GM06990 (cell line): ENCODE measurements at regions not wholly inside any gene's neighbourhood (a gene's known extent, or its start where the extent isn't known, plus 50 kb on each side); places are given as distances from the start of the nearest gene placed in this dataset.

Experiments used
- DNase-seq: peaks from one replicate; pipeline ENCODE4 v3.0.0-alpha.2; 2011; ENCODE audit not compliant: insufficient read length; ENCODE audit errors: extremely low read depth
- H3K27me3 ChIP-seq: replicated peaks from 2 replicates; pipeline ENCODE4 v1.6.0; 2011; ENCODE audit warnings: low read length; ENCODE audit not compliant: control insufficient read depth, insufficient read depth
- H3K36me3 ChIP-seq: 2 replicates; pipeline ENCODE4 v1.5.1; 2011; ENCODE audit warnings: low read length; ENCODE audit not compliant: control insufficient read depth, insufficient read depth
- H3K4me3 ChIP-seq: replicated peaks from 2 replicates; pipeline ENCODE4 v1.5.1; 2011; ENCODE audit warnings: low read depth, mild to moderate bottlenecking, control low read depth, low read length
- TF ChIP-seq, protein P1 (sequence below): IDR thresholded peaks from 2 replicates; pipeline ENCODE4 v1.5.1; 2011; ENCODE audit warnings: low read length, control low read depth, mild to moderate bottlenecking, inconsistent platforms; ENCODE audit not compliant: insufficient read depth, poor library complexity, severe bottlenecking

DNA sequence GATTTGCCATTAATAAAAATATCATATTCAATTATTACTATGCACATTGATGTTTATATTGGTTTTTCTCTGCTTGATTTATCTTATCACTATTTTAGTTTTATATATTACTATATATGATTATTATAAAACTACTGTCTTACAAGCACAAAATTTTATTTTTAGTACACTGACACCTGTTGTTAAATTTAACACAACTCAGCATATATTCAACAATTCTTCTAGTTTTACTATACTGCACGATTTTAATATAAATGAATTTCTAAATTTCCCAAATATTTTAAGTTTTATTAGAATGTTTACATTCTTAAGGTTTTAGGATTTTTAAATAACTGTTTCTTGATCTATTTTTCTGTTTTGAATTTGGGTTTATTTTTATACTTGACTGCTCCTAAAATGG is 889.8 kb upstream of the GJE1 start:
- Histone ChIP-seq H3K36me3 (no peaks in the 10 kb centered on the region), H3K27me3 (no peaks in the 10 kb centered on the region), H3K4me3 (no peak overlapping the region)
- TF ChIP-seq, protein P1, sequence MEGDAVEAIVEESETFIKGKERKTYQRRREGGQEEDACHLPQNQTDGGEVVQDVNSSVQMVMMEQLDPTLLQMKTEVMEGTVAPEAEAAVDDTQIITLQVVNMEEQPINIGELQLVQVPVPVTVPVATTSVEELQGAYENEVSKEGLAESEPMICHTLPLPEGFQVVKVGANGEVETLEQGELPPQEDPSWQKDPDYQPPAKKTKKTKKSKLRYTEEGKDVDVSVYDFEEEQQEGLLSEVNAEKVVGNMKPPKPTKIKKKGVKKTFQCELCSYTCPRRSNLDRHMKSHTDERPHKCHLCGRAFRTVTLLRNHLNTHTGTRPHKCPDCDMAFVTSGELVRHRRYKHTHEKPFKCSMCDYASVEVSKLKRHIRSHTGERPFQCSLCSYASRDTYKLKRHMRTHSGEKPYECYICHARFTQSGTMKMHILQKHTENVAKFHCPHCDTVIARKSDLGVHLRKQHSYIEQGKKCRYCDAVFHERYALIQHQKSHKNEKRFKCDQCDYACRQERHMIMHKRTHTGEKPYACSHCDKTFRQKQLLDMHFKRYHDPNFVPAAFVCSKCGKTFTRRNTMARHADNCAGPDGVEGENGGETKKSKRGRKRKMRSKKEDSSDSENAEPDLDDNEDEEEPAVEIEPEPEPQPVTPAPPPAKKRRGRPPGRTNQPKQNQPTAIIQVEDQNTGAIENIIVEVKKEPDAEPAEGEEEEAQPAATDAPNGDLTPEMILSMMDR, result no peak
- DNase-seq, result no peak

DNA sequence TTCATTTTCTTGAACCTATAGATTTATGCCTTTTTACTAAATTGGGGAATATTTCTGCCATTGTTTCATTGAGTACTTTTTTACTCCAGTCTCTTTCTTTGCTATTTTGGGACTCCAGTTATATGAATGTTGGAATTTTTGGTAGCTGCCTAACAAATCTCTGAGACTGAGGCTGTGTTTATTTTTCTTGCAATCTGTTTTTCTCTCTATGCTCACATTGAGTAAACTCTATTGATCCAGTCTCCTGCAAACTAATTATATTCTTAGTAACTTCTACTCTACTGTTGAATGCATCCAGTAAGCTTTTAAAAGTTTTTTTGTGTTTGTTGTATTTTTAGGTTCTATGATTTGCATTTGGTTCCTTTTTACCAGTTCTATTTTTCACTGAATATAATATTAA is 903.4 kb upstream of the GJE1 start:
- no peak for DNase-seq
- no peaks in the 10 kb centered on the region for H3K27me3 ChIP-seq
- no peak overlapping the region for H3K4me3 ChIP-seq
- H3K36me3 ChIP-seq, result no peaks in the 10 kb centered on the region
- TF ChIP-seq, protein P1, result no peak

DNA sequence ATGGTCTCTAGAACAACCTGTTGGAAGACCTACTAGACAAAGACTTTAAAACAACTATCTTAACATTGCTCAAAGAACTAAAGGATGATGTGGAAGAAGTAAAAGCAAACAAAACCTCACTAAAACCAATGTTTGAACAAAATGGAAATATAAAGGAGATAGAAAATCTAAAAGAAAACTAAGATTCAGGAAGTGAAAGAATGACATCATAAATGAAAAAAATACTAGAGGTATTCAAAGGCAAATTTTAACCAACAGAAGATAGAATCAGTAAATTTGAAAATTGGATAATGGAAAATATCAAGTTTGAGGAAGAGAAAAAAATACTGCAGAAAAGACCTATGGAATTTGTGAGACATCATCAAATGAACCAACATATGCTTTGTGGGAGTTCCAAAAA is 914.1 kb upstream of the GJE1 start:
- DNase-seq, result no peak
- Histone ChIP-seq H3K4me3 (no peak overlapping the region), H3K36me3 (no peaks in the 10 kb centered on the region), H3K27me3 (no peaks in the 10 kb centered on the region)
- TF ChIP-seq, protein P1, result no peak

DNA sequence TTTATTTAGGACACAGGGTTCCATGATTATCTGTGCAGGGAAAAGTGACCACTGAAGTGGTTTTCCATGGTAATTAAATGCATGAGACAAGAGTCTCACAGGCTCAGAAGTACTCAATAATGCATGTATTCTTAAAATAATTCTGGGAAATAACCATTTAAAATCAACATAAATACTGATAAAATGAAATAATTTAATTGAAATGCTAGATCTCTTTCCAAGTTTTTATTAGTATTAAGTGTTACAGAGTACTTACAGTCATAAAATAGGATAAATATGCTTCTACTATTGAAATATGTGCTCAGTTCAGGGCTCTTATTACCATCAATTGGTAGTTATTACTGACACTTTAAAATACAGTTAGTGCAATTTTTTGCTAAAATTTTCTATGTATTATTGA is 916.0 kb upstream of the GJE1 start:
- no peak for DNase-seq
- Histone ChIP-seq H3K4me3 (no peak overlapping the region), H3K36me3 (no peaks in the 10 kb centered on the region), H3K27me3 (no peaks in the 10 kb centered on the region)
- TF ChIP-seq, protein P1, result no peak

DNA sequence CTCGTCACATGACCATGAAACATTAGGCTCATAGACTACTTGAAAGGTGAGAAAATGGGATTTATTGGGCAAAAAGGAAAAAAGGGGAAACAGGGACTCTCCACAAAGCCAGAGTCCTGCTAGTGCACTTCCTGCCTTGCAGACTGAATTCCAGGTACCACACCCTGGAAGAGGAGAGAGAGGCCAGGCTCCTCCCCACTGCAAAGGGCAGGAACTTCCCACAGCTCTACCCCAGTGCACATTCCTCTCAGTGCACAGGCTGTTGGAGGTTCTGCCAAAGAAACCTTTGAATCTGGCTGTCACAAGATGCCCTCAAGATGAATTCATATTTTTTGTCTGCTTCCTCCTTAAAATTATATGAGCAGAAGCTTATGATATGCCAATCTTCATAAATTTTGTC is 920.4 kb upstream of the GJE1 start:
- no peak for DNase-seq
- H3K4me3 ChIP-seq, result no peak overlapping the region
- H3K27me3 ChIP-seq, result no peaks in the 10 kb centered on the region
- no peaks in the 10 kb centered on the region for H3K36me3 ChIP-seq
- TF ChIP-seq, protein P1, result no peak

DNA sequence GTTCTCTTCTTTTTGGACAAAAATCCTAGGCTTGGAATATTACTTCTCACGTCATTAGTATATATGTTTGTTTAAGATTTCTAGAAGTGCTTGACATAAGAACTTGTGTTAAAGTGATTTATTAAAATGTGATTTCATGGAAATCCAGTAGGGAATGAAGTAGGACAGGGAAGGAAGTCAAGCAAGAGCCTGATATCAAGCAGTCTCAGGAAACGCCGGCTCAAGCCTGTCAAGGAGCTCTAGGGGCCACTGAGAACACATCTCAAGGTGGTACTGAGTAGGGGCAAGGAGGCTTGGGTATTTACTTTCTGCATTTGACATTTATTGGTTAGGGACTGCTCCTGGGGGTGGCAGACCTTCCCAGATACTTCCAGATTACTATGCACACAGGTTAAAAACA is 920.9 kb upstream of the GJE1 start:
- no peak for DNase-seq
- H3K36me3 ChIP-seq, result no peaks in the 10 kb centered on the region
- TF ChIP-seq, protein P1, result no peak
- H3K27me3 ChIP-seq, result no peaks in the 10 kb centered on the region
- no peak overlapping the region for H3K4me3 ChIP-seq
